HEK293T (cell line): ENCODE measurements at regions not wholly inside any gene's neighbourhood (a gene's known extent, or its start where the extent isn't known, plus 50 kb on each side); places are given as distances from the start of the nearest gene placed in this dataset.

Source experiments
- BHLHE40 ChIP-seq: fragments of 450-650 bp; IDR thresholded peaks from 2 replicates; pipeline ENCODE4 v1.6.1; 2016; ENCODE audit warnings: mild to moderate bottlenecking, moderate library complexity, borderline replicate concordance
- CTBP1 ChIP-seq: fragments of 450-650 bp; IDR thresholded peaks from 2 replicates; pipeline ENCODE4 v1.6.1; 2016; ENCODE audit warnings: borderline replicate concordance
- FOXK2 ChIP-seq: fragments of 450-650 bp; IDR thresholded peaks from 2 replicates; pipeline ENCODE4 v1.6.1; 2016; ENCODE audit warnings: mild to moderate bottlenecking
- LEF1 ChIP-seq: fragments of 450-650 bp; IDR thresholded peaks from 2 replicates; pipeline ENCODE4 v1.6.1; 2017; ENCODE audit warnings: mild to moderate bottlenecking, borderline replicate concordance
- NFRKB ChIP-seq: fragments of 450-650 bp; IDR thresholded peaks from 2 replicates; pipeline ENCODE4 v1.6.1; 2016; ENCODE audit warnings: mild to moderate bottlenecking, moderate library complexity
- TARDBP ChIP-seq: fragments of 450-650 bp; IDR thresholded peaks from 2 replicates; pipeline ENCODE4 v1.6.1; 2016

- no peak for TF ChIP-seq CTBP1
- TF ChIP-seq LEF1, result no peak
- TF ChIP-seq BHLHE40, result no peak
- TF ChIP-seq FOXK2, result no peak
- TF ChIP-seq NFRKB, result no peak
- no peak for TF ChIP-seq TARDBP
Observed at GRCh38 chr13:70284371-70284770, 176.1 kb upstream of the KLHL1 start.
